HUDEP-2 (cell line): ENCODE measurements at regions not wholly inside any gene's neighbourhood (a gene's known extent, or its start where the extent isn't known, plus 50 kb on each side); places are given as distances from the start of the nearest gene placed in this dataset.

ENCODE experiments used
- DNase-seq, 76 experiments: peaks; one replicate each; lab custom pipeline; 2025; ENCODE audit not compliant: unreplicated experiment in 76 of 76; lab: John Stamatoyannopoulos, UW

GRCh38 chr5:67404256-67405100, 207.9 kb upstream of the CD180 start:
- DNase-seq: no peak

GRCh38 chr5:67402526-67402925, 205.9 kb upstream of the CD180 start:
- DNase-seq: no peak

GRCh38 chr5:67401172-67401571, 204.6 kb upstream of the CD180 start:
- no peak for DNase-seq

- no peak for DNase-seq
Measured at GRCh38 chr5:67400752-67401151, 204.2 kb upstream of the CD180 start.

DNA sequence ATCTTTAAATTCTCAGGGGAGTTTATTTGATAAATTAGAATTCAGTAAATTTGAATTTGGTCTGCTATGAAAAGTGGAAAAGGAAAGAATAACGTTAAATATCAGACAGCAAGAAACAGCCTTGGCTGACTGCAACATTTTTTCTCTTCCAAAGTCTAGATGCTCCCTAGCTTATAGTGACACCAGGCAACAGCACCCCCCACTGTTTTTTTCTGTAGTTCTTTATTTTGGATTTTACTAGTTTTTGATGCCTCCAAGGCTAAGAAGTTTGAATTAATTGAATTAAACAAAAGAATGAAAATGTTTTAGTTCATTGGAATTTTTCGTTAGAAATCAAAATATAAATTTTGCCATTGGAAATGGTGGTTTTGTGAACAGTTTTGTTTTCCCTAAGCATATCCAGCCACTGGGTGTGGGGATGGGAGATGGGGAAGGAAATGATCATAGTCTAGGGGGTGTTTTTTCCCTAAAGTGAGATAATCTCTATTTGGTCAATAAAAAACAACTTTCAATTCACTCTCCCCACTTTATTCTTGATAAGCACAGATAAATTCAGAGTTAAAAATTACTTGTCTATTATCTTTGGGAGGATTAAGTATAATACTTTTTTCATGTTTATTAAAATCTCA, 199.3 kb upstream of the CD180 start:
- no peak for DNase-seq

DNA sequence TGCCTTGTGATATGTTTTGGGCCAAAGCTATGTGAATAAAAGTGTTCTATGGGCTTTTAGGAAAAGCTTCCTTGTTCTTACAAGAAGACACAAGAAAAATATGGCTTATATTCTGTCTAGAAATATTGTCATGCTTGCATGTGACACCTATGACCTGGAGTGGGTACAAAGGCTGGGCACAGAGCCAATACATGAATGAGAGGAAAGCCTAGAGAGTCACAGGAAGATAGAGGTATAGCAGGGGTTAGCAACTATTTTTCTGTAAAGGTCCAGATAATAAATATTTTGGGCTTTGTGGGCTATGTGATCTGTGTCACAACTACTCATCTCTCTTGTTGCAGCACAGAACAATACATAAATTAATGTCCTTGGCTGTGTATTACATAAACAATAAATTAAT, 196.6 kb upstream of the CD180 start:
- DNase-seq: no peak

DNA sequence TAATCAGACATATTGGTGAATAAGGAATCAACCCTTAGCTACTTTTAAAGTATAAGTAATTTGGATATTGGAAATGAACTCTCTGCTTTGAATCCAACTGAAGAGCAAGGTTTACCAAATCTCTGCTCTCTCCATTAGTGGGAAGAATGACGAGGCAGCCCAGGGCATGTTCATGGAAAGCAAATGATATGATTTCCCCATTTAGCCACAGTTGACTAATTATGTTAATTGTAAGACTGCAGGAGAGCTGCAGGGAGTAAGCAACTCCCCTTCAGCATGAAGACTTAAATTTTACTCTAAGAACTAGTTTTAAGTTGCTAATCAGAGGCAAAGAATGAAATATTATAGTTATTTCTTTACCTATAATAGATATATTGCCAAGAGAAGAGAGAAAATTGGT, 194.3 kb upstream of the CD180 start:
- DNase-seq: no peak

- no peak for DNase-seq
Measured at GRCh38 chr5:67383451-67383850, 186.9 kb upstream of the CD180 start.

DNA sequence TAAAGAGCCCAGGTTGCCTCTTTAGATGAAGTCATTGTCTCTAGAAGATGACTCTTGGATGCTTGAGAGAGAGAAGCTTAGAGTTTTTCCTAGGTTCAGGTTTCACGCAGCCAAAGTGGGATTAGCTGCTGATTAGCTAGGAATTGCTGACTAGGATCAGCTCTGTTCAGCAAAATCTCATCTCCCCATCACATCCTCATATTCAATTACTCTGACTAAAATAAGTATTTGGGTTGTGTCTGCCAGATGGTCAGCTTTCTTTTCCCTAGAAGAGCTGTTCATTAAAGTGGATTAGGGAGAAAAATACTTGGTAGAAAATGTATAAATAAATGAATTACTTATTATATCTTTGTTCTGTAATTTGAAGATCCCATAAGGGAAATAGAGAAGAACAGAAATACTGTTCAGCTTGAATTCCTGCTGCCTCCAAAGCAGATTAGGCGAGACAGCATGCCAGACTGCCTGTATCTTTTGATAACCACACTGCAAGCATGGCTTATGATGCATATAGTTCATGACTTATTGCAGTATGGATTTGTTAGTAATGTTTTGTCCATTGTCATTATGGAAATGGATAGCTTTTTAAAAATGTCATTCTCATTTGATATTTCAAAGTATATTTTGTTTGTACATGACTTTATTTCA, 184.8 kb upstream of the CD180 start:
- no peak for DNase-seq

GRCh38 chr5:67380431-67380830, 183.8 kb upstream of the CD180 start:
- no peak for DNase-seq

- DNase-seq: no peak
Measured at GRCh38 chr5:67379753-67380152, 183.2 kb upstream of the CD180 start.

DNA sequence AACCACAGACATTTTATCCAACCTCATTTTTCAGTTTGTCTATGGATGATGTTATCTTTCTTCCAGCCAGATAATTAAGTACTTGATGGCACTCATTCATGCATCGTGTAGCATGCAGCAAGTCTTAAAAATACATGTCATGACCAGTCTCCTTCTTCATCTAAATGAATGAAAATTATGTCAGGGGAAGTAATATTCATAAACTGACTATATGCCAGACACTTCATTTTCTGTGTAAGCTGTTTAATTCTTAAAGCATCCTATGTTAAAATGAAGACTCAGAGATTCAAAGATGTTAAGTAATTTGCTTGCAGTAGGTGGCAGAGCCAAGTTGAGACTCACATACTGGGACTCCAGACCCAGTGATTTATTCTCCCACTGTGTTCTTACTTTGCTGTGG, 181.7 kb upstream of the CD180 start:
- no peak for DNase-seq

GRCh38 chr5:67377631-67378030, 181.0 kb upstream of the CD180 start:
- DNase-seq: no peak

DNA sequence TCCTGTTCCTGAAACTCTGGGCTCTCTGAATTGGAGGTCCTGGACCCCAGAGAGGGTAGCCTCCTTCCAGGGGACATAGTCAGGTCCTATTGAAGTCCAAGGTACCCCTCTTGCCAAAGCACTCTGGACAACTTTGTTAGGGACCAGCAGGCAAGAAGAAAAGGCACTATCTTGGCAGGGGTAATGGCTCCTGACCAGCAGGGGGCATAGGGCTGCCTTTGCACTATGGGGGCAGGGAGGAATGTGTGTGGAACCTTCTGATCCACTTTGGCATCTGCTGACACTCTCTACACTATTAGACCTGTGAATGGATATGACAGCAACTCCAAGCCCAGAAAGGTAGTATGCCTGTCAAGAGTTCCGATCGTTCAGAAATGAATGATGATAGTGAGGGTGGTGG, 179.0 kb upstream of the CD180 start:
- peak in 4 of 76 experiments; percentile 3 to 16 (median 12) for DNase-seq

- no peak for DNase-seq
Measured at GRCh38 chr5:67374378-67374777, 177.8 kb upstream of the CD180 start.

GRCh38 chr5:67373518-67373917, 176.9 kb upstream of the CD180 start:
- no peak for DNase-seq

GRCh38 chr5:67372887-67373286, 176.3 kb upstream of the CD180 start:
- DNase-seq: no peak

- no peak for DNase-seq
Measured at GRCh38 chr5:67371924-67372323, 175.3 kb upstream of the CD180 start.

GRCh38 chr5:67366691-67367395, 170.2 kb upstream of the CD180 start:
- DNase-seq: no peak

- DNase-seq: no peak
Measured at GRCh38 chr5:67366276-67366675, 169.7 kb upstream of the CD180 start.

- no peak for DNase-seq
Measured at GRCh38 chr5:67364381-67364970, 167.9 kb upstream of the CD180 start.
